ENCODE measurements at regions not wholly inside any gene's neighbourhood (a gene's known extent, or its start where the extent isn't known, plus 50 kb on each side); places are given as distances from the start of the nearest gene placed in this dataset.
"Not testable (repeated sequence)": the region's sequence is repeated elsewhere in the genome, so short reads cannot be mapped to it uniquely, and the experiment has no call there.

DNA sequence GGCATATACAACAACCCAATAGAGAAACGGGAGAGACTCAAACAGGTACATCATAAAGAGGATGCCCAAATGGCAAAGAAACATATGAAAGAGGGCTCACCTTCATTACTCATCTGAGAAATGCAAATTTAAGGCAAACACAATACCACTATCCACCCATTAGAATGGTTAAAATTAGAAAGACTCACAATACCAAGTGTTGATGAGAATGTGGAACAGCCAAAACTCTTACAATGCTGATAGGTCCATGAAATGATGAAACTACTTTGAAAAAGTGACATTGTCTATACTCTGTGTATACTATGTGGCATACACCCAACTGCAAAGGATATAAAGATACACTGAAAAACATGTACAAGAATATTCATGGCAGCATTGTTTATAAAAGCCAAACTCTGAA lies 96.2 kb upstream of the TSHZ3 start:
- DNase-seq (ENCODE audit: low read depth in 1 of 2, low spot score in 1 of 2), result no peak

DNA sequence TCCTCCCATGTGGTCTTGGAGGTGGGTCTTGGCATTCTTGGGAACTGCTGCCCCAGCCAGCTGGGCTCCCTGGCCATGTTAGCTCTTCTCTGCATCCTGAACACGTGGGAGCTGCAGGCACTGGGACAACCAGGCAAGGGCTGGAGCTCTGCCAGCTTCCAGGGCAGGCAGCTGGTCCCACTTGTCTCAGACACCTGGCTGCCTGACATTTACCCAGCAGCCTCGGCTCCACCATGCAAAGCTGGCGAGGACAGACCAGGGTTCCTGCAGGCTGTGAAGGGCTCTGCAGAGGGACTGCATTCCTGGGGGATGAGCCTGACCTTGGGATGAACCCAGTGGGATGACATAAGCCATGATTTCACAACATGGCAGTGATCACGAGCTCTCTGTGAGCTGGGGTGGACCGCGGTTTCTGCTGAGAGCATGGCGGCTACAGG lies 99.0 kb upstream of the TSHZ3 start:
- no peak for DNase-seq (ENCODE audit: low read depth in 1 of 2, low spot score in 1 of 2)

DNA sequence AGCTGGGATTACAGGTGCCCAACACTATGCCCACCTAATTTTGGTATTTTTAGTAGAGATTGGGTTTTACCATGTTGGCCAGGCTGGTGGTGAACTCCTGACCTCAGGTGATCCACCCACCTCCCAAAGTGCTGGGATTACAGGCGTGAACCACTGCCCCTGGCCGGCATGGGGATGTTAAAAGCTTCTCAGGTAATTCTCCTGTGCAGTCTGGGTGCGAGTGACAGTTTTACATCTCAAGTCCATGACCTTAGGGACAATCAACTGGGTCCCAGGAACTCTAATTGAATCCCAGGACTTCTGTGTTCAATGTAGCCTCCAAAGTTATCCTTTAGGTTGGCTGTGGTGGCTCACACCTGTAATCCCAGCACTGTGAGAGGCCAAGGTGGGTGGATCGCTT lies 100.1 kb upstream of the TSHZ3 start:
- DNase-seq (ENCODE audit: low read depth in 1 of 2, low spot score in 1 of 2), result no peak

DNA sequence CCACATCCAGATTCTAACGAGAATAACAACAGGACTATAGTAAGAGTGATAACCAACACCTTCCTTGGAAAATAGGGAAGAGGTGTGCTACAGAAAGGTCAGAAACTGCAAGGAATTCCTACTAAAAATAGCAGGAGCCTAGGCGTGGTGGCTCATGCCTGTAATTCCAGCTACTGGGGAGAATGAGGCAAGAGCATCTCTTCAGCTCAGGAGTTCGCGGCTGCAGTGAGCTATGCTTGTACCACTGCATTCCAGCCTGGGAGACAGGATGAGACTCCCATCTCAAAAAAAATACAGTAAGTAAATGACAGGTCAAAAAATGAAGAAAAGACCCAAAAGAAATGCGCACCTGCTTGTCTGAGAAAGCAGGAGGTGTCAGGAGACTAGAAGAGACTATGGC lies 101.5 kb upstream of the TSHZ3 start:
- DNase-seq (ENCODE audit: low read depth in 1 of 2, low spot score in 1 of 2), result no peak

DNA sequence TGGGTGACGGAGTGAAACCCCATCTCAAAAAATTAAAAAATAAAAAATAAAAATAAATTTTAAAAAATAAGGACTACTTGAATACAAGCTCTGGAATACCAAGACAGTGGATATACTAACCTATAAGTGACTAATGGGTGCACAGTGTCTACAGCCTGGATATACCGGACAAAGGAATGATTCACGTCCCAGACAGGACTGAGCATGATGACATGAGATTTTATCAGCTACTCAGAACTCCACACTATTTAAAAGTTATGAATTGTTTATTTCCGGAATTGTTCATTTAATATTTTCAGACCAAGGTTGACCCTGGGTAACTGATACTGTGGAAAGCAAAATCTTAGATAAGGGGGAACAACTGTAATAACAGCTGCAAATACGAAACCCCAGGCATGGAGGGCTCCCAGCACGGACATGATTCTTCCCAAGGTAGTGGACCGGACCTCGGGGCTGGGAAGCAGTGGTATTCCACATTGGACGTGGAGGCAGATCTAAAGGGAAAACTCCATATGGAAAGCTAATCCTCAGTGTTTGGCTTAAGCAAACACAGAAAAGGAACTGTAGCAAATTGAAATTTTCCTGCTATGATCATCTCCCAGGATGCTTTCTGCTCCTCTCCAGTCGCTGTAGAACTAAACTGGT lies 102.6 kb upstream of the TSHZ3 start:
- DNase-seq (ENCODE audit: low read depth in 1 of 2, low spot score in 1 of 2), result no peak

DNA sequence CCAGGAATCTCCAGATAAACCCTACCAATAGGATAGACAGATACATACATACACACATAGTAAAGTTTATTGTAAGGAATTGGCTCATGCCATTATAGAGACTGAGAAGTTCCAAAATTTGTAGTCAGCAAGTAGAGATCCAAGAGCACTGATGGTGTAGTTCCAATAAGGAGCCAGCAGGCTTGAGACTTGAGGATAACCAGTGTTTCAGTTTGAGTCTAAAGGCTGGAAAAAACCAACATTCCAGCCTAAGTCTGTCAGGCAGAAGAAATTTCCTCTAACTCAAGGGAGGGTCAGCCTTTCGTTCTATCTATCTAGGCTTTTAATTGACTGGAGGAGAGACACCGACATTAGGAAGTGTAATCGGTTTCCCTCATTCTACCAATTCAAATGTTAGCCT lies 110.2 kb upstream of the TSHZ3 start:
- no peak for DNase-seq (ENCODE audit: low read depth in 1 of 2, low spot score in 1 of 2)

DNA sequence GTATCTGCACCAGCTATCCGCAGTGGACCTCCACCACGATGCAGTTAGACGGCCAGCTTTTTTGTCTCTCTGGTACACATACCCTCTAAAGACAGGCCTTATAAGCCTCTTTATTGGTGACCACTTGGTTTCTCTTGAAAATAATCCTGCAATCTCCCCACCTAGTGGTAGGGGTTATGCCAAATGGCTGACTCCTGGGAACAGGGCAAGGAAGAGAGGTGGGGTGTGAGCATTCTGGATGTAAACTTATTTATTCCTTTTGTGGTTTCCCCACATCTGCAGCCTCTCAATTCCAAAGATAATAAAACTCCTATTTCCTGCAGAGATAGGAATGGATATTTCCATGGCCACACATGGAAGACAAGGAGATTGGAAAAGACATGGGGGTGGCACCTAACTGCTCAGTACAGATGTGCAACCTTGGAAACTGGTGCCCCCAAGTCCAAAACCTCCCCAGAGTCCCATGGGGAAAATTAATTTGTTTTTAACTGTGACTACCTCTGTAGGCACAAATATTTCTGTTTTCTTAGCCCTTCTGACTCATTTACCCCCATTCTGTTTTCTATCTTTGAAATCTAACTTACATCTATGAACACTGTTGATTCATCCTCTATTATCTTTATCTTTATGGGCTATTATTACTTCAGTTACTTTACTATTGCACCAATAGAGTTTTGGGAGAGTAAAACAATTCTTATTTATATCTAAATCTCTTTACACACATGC lies 112.7 kb upstream of the TSHZ3 start:
- DNase-seq (ENCODE audit: low read depth in 1 of 2, low spot score in 1 of 2), result no peak

DNA sequence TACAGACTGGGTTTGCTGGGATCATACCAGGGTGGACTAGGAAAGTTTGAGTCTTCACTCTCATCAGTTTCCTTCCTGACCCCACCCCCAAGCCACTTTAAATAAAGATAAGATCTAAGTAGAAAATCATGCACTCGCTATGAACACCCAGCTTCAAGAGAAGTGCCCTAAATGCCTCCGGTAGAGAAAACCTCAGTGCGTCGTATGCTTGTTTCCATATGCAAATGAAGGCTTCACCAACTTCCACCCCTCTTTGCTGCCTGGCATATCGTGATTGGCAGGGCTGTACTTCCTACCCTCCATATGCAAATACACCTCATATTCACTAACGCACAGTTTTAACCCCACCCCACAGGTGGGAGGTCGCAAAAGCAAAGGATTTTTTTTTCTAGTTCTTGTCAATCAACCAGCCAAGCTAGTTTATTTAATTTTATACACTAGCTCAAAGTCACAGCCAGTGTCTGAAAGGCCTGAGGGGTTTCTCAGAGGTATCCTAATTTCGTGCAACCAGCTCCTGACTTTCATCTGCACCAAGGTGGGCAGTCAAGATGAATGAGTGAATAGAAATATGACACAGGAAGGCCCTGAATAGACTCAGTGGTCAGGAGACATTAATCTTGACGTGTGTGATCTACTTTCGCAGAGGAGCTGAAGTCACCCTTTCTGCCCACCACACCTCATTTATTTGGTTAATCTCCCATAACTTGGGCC lies 121.1 kb upstream of the TSHZ3 start:
- no peak for DNase-seq (ENCODE audit: low read depth in 1 of 2, low spot score in 1 of 2)

DNA sequence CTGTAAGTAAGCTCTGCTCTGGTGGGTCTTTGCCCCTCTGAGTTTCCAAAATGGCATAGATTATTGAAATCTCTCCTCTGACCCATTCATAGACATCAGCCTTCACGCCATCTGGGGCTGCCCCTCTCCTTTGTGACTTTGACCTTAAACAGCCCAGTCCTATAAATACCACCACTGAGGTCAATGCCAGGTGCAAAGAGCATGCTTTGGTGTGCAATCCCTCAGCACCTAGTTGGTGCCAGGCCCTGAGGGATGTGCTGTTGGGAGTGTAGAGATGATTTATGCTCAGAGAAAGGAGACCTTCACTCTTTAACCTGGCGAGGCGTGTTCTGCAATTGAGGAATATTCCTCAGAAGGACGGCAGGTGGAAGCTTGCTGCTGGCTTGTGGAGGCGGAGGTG lies 121.7 kb upstream of the TSHZ3 start:
- no peak for DNase-seq (ENCODE audit: low read depth in 1 of 2, low spot score in 1 of 2)

DNA sequence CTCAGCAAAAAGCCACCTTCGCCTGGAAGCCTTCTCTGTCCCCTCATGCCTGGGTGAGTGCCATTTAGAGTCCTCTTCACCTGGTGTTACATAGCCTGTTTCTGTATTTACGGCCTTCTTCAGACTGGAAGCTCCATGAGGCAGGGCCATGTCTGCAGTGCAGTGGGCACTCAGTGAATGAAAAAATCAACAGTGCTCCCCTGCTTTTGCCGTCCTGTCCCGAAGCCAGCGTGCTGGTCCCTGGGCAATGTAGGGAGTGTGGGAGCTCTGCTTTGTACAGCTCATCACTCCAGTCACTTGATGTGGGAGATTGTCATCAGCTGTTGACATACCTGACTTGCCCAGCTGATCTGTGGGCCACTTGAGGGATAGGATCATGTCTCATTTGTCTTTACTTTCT lies 129.0 kb upstream of the TSHZ3 start:
- no peak for DNase-seq (ENCODE audit: low read depth in 1 of 2, low spot score in 1 of 2)

DNA sequence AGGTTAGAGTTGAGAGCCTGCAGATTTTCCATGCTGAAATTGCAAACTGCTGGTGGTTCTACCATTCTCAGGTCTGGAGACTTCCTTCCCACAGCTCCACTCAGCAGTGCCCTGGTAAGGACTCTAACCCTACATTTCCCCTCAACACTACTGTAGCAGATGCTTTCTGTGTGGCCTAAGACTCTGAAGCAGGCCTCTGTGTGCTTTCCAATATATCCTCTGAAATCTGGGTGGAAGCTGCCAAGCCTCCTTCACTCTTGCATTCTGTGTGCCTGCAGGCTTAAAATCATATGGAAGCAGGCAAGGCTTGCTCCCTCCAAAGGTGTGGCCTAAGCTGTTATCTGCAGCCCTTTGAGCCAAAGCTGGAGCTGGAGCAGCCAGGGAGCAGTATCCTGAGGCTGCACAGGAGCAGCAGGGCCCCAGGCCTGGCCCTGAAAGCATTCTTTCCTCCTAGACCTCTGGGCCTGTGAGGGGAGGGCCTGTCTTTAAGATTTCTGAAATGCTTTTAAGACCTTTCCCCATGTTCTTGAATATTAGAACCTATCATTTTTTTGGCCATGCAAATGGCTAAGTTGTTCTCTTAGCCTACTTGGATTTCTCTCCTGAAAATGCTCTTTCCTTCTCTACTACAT lies 134.1 kb upstream of the TSHZ3 start:
- DNase-seq (ENCODE audit: low read depth in 1 of 2, low spot score in 1 of 2), result no peak

DNA sequence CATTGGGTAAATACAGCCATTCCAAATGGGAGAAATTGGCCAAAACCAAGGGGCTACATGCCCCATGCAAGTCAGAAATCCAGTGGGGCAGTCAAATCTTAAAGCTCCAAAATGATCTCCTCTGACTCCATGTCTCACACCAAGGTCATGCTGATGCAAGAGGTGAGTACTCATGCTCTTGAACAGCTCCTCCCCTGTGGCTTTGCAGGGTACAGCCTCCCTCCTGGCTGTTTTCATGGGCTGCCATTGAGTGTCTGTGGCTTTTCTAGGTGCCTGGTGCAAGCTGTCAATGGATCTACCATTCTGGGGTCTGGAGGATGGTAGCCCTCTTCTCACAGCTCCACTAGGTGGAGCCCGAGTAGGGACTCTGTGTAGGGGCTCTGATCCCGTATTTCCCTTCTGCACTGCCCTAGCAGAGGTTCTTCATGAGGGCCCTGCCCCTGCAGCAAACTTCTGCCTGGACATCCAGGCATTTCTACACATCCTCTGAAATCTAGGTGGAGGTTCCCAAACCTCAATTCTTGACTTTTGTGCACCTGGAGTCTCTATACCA lies 135.7 kb upstream of the TSHZ3 start:
- DNase-seq (ENCODE audit: low read depth in 1 of 2, low spot score in 1 of 2), result not testable (repeated sequence)

DNA sequence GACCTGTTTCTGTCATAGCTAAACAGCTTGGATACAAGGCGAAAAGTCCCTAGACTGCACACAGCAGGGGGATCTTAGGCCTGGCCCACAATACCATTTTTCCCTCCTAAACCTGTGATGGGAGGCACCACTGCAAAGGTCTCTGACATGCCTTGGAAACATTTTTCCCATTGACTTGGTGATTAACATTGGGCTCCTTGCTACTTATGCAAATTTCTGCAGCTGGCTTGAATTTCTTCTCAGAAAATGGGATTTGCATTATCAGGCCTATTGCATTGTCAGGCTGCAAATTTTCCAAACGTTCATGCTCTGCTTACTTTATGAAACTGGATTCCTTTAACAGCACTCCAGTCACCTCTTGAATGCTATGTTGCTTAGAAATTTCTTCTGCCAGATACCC lies 136.2 kb upstream of the TSHZ3 start:
- no peak for DNase-seq (ENCODE audit: low read depth in 1 of 2, low spot score in 1 of 2)

DNA sequence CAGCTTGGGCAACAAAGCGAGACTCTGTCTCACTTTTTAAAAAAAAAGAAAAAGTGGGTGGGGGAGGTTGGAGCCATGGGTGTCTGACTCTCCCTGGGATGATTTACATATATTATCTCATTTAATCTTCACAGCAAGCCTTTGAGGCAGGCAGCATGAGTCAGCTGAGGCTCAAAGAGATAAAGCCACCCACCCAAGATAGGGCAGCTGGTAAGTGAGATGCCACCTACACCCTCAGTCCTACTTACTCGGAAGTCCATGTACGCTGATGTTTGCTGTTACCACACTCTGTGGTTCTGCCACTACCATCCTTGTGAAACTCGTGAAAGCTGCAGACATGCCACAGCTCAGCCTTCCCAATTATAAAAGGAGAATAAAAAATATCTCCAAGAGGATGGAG lies 142.0 kb upstream of the TSHZ3 start:
- DNase-seq (ENCODE audit: low read depth in 1 of 2, low spot score in 1 of 2), result no peak

DNA sequence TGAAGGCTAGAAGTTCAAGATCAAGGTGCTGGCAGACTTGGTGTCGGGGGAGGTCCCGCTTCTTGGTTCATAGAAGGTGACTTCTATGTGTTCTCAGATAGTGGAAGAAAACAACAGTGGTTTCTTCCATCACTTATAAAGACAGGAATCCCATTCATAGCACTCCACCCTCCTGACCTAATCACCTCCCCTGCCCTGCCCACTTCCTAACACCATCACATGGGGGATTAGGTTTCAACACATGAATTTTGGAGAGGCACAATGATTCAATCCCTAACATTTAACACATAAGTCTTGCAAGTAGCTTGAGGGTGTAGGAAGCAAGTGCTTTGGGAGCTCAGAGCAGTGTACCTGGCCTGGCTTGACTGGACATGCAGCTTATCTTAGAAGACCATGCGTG lies 142.8 kb upstream of the TSHZ3 start:
- DNase-seq (ENCODE audit: low read depth in 1 of 2, low spot score in 1 of 2), result no peak

DNA sequence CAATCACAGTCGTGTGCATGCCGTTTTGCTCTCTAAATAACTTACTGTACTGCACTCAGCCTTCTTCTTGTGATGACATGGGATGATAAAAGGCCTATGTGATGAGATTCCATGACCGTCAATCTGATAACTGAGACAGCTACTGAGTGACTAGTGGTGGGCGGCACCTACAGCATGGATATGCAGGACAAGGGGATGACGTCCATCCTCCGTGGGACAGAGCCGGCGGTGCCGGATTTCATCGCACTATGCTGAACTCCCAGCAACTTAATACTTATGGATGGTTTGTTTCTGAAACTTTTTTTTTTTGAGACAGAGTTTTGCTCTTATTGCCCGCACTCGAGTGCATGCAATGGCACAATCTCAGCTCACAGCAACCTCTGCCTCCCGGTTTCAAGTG lies 146.8 kb upstream of the TSHZ3 start:
- DNase-seq (ENCODE audit: low read depth in 1 of 2, low spot score in 1 of 2), result no peak

DNA sequence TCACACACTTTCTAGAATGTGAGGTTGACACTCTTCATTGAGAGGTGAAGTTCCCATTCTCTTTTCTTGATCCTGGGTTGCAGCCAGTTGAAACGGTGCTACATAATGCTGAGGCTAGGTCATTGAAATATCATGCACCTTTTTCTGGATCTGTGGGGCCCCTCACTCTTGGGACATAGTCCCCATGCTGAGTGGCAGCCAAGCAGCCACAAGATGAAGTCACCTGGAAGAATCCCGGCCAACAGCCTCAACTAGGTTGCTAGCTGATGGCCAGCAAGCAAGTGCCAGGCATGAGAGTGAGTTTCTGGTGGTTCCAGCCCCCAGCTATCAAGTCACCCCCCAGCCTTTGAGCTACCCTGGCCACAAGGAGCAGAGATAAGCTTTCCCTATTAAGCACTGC lies 148.5 kb upstream of the TSHZ3 start:
- no peak for DNase-seq (ENCODE audit: low read depth in 1 of 2, low spot score in 1 of 2)

DNA sequence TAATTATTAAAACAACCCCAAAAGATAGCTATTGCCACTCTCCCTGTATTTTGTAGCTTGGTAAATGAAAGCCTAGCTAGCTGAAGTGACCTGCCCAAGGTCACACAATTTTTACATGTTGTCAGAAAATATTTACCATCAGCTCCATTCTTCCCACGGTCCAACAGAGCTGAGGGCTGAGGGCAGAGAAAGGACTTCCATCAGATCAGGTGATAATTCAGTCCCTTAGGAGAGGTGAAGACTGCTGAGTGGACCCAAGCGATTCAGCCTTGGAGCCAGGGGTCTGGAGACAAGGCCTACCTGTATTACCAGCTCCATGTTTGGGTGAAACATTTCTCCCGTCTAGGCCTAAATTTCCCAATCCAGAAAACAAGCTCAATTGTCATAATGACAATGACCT lies 149.5 kb upstream of the TSHZ3 start:
- no peak for DNase-seq (ENCODE audit: low read depth in 1 of 2, low spot score in 1 of 2)

DNA sequence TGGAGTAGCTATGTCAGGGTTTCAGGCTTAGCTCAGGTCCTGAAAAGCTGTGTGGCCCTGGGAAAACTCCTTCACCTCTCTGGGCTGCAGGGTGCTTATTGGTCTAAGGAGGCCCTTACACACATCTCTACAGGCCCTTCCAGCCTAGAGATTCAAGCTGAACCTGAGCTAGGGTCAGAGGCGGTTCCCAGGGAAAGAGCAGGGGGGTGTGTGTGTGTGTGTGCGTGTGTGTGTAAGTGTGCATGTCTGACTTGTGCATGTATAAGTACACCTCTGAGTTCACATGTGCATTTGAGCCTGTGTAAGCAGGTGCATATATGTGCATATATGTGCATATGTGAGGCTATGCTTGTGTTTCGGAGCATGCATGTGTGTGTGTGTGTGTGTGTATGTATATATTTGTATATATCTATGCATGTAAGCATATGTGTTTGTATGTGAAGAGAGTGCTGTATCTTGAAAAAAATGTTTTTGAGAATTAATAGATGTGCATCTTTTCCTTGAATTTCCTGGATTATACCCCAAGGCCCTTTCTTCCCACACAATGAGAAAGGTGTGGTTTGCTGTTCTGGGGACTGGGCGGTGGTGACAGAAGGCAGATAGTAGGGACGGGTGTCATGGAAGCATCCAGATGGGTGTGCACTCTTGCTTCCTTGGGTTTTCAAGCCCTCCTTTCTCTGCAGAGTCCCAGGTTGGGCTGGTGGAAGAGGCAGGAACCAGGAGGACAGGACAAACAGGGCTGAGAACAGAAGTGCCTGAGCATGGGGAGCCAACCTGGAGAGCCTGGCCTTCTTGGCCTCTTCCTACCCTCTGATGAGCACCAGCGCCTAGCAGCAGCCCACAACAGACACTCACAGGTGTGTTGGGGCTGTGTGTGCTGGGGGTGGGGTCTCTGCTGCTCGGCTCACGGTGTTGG lies 150.3 kb upstream of the TSHZ3 start:
- DNase-seq (ENCODE audit: low read depth in 1 of 2, low spot score in 1 of 2), result no peak

DNA sequence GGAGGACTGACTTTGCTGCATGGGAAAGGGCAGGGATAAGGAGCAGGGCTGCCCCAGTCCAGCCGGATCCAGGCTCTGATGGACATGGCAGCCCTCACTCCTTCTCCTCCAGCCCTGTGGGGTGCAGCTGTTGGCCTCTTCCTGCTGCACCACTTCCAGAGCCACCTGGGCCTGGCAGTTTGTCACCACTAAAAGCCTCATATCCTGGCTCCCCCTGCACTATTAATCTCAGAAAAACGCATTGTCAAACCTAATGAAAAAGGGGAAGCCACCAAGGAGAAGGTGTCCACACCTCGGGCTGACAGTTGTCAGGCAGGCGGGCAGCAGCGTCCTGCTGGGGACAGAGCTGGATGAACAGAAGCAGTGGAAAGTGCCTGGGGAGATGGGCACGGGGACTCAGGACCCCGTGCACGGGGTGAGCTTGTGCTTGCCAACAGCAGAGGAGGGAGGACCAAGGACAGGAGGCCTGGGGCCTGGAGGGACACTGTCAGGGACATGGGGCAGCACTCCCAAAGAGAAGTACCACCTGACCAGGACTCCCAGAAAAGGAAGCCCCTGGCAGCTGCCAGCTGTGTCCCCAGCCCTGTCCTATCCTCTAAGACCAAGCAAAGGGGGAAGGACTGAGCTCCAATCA lies 151.1 kb upstream of the TSHZ3 start:
- DNase-seq (ENCODE audit: low read depth in 1 of 2, low spot score in 1 of 2), result no peak

Measured in stimulated activated CD4-positive, alpha-beta T cell treated with anti-CD3 and anti-CD28 coated beads, Interleukin-15, amount 100 ng/mL, for 1 hour (primary cell).